NB4 (cell line): ENCODE measurements at regions not wholly inside any gene's neighbourhood (a gene's known extent, or its start where the extent isn't known, plus 50 kb on each side); places are given as distances from the start of the nearest gene placed in this dataset.

Experiments
- CTCF ChIP-seq: IDR thresholded peaks from one replicate; pipeline ENCODE4 v1.5.1; 2012; ENCODE audit warnings: low read depth, low read length
- POLR2A ChIP-seq: IDR thresholded peaks from 2 replicates; pipeline ENCODE4 v1.6.1; 2011; ENCODE audit warnings: mild to moderate bottlenecking; ENCODE audit not compliant: insufficient read length; ENCODE audit errors: extremely low read depth
- TF ChIP-seq, protein P1 (sequence below): IDR thresholded peaks from 2 replicates; pipeline ENCODE4 v1.6.1; 2011; ENCODE audit warnings: low read depth, low read length

DNA sequence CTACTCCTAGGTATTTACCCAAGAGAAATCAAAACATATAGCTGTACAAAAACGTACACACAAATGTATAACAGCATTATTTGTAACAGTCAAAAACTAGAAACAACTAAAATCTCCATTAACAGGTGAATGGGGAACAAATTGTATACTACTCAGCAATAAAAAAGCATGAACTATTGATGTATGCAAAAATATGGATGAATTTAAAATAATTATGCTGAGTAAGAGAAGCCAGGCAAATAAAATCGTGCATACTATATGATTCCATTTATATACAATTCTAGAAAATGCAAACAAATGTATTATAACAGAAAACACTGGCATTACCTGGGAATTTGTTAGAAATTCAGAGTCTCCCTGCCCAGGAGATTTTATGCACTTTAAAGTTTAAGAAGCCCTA lies 150.1 kb downstream of the GDAP2 start:
- TF ChIP-seq CTCF (no peak), POLR2A (no peak)
- TF ChIP-seq, protein P1, sequence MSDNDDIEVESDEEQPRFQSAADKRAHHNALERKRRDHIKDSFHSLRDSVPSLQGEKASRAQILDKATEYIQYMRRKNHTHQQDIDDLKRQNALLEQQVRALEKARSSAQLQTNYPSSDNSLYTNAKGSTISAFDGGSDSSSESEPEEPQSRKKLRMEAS: no peak
